H9 (cell line): ENCODE measurements at regions not wholly inside any gene's neighbourhood (a gene's known extent, or its start where the extent isn't known, plus 50 kb on each side); places are given as distances from the start of the nearest gene placed in this dataset.

Experiments used
- DNase-seq: peaks from one replicate; pipeline ENCODE4 v3.0.0-alpha.2; 2017
- H2AFZ ChIP-seq: one replicate; pipeline ENCODE4 v1.6.1; 2013; ENCODE audit warnings: mild to moderate bottlenecking, low read length, control low read depth, moderate library complexity
- H2AK5ac ChIP-seq: 2 replicates; pipeline ENCODE4 v1.6.1; 2013; ENCODE audit warnings: low read length, control low read depth, mixed read lengths; ENCODE audit not compliant: insufficient read length
- H2BK120ac ChIP-seq: one replicate; pipeline ENCODE4 v1.6.1; 2013; ENCODE audit warnings: low read depth, mild to moderate bottlenecking, low read length, control low read depth, inconsistent platforms; ENCODE audit not compliant: poor library complexity, severe bottlenecking
- H2BK12ac ChIP-seq: 2 replicates; pipeline ENCODE4 v1.6.1; 2013; ENCODE audit warnings: low read length, control low read depth, mixed read lengths, low read depth; ENCODE audit not compliant: insufficient read length
- H2BK15ac ChIP-seq: 2 replicates; pipeline ENCODE4 v1.6.1; 2013; ENCODE audit warnings: low read depth, low read length, control low read depth
- H2BK20ac ChIP-seq: one replicate; pipeline ENCODE4 v1.6.1; 2013; ENCODE audit warnings: low read depth, mild to moderate bottlenecking, low read length, control low read depth, inconsistent platforms; ENCODE audit not compliant: poor library complexity, severe bottlenecking
- H2BK5ac ChIP-seq: 2 replicates; pipeline ENCODE4 v1.6.1; 2013; ENCODE audit warnings: low read length, control low read depth, mixed read lengths; ENCODE audit not compliant: insufficient read length
- H3K14ac ChIP-seq: 2 replicates; pipeline ENCODE4 v1.6.1; 2013; ENCODE audit warnings: low read length, control low read depth; ENCODE audit not compliant: insufficient read depth
- H3K18ac ChIP-seq: 2 replicates; pipeline ENCODE4 v1.6.1; 2013; ENCODE audit warnings: low read depth, mild to moderate bottlenecking, mixed read lengths, low read length, control low read depth; ENCODE audit not compliant: insufficient read length
- H3K23ac ChIP-seq: 2 replicates; pipeline ENCODE4 v1.6.1; 2013; ENCODE audit warnings: low read length, control low read depth, mixed read lengths, low read depth; ENCODE audit not compliant: insufficient read length
- H3K23me2 ChIP-seq: 2 replicates; pipeline ENCODE4 v1.6.1; 2013; ENCODE audit warnings: low read depth, mild to moderate bottlenecking, mixed read lengths, low read length, control low read depth; ENCODE audit not compliant: insufficient read length, poor library complexity, severe bottlenecking
- H3K27ac ChIP-seq: 2 replicates; pipeline ENCODE4 v1.5.1; 2013; ENCODE audit warnings: low read length, control low read depth, mixed read lengths, low read depth; ENCODE audit not compliant: insufficient read length
- H3K27me3 ChIP-seq: 2 replicates; pipeline ENCODE4 v1.6.1; 2013; ENCODE audit warnings: low read length, control low read depth, inconsistent platforms; ENCODE audit not compliant: insufficient read depth
- H3K4ac ChIP-seq: 2 replicates; pipeline ENCODE4 v1.6.1; 2013; ENCODE audit warnings: low read depth, mild to moderate bottlenecking, control low read depth, inconsistent platforms, low read length, moderate library complexity
- H3K4me1 ChIP-seq: 2 replicates; pipeline ENCODE4 v1.6.1; 2013; ENCODE audit warnings: low read length, control low read depth, inconsistent platforms; ENCODE audit not compliant: insufficient read depth
- H3K4me2 ChIP-seq: 2 replicates; pipeline ENCODE4 v1.6.1; 2013; ENCODE audit warnings: low read length, control low read depth, mixed read lengths; ENCODE audit not compliant: insufficient read length, insufficient read depth
- H3K56ac ChIP-seq: 2 replicates; pipeline ENCODE4 v1.6.1; 2013; ENCODE audit warnings: low read depth, mild to moderate bottlenecking, mixed read lengths, low read length, control low read depth; ENCODE audit not compliant: insufficient read length
- H3K79me1 ChIP-seq: 2 replicates; pipeline ENCODE4 v1.6.1; 2013; ENCODE audit warnings: low read depth, mild to moderate bottlenecking, moderate library complexity, low read length, control low read depth, inconsistent platforms; ENCODE audit not compliant: insufficient read depth, poor library complexity, severe bottlenecking
- H3K79me2 ChIP-seq: 2 replicates; pipeline ENCODE4 v1.6.1; 2013; ENCODE audit warnings: low read length, control low read depth, inconsistent platforms; ENCODE audit not compliant: insufficient read depth
- H3K9ac ChIP-seq: 2 replicates; pipeline ENCODE4 v1.6.1; 2013; ENCODE audit warnings: low read length, control low read depth, mixed read lengths; ENCODE audit not compliant: insufficient read length; ENCODE audit errors: extremely low read depth
- H3K9me3 ChIP-seq: one replicate; pipeline ENCODE4 v1.6.1; 2013; ENCODE audit warnings: low read depth, low read length, inconsistent platforms; ENCODE audit not compliant: control insufficient read depth
- H3T11ph ChIP-seq: one replicate; pipeline ENCODE4 v1.6.1; 2013; ENCODE audit warnings: mild to moderate bottlenecking, low read length, control low read depth, inconsistent platforms
- H4K20me1 ChIP-seq: one replicate; pipeline ENCODE4 v1.6.1; 2013; ENCODE audit not compliant: control insufficient read depth, insufficient read length, insufficient read depth
- H4K5ac ChIP-seq: 2 replicates; pipeline ENCODE4 v1.6.1; 2013; ENCODE audit warnings: low read depth, mild to moderate bottlenecking, mixed read lengths, low read length, control low read depth; ENCODE audit not compliant: insufficient read length
- H4K8ac ChIP-seq: replicated peaks from 2 replicates; pipeline ENCODE4 v1.6.1; 2013; ENCODE audit warnings: low read length, control low read depth, mixed read lengths, low read depth; ENCODE audit not compliant: insufficient read length
- H4K91ac ChIP-seq: 2 replicates; pipeline ENCODE4 v1.6.1; 2013; ENCODE audit warnings: low read depth, mild to moderate bottlenecking, moderate library complexity, mixed read lengths, low read length, control low read depth; ENCODE audit not compliant: insufficient read length
- H3K27ac Mint-ChIP-seq, 3 experiments: 2 replicates in 2 of 3; 3 replicates in 1 of 3; pipeline ENCODE4 v1.8.0; 2020 to 2021; ENCODE audit warnings: mixed read lengths in 3 of 3, mild to moderate bottlenecking in 1 of 3, moderate library complexity in 1 of 3
- H3K27me3 Mint-ChIP-seq: 2 replicates; pipeline ENCODE4 v1.8.0; 2021; ENCODE audit warnings: low read depth, mild to moderate bottlenecking, moderate library complexity, mixed read lengths
- H3K36me3 Mint-ChIP-seq, 3 experiments: 2 replicates in 2 of 3; 3 replicates in 1 of 3; pipeline ENCODE4 v1.8.0; 2020 to 2021; ENCODE audit warnings: low read depth in 3 of 3, mixed read lengths in 3 of 3; ENCODE audit not compliant: insufficient read depth in 1 of 3
- H3K4me1 Mint-ChIP-seq, 2 experiments: 2 replicates each; pipeline ENCODE4 v1.8.0; 2020; ENCODE audit warnings: mixed read lengths in 2 of 2
- H3K4me3 Mint-ChIP-seq, 2 experiments: 2 replicates in 1 of 2; 3 replicates in 1 of 2; pipeline ENCODE4 v1.8.0; 2020 to 2021; ENCODE audit warnings: mild to moderate bottlenecking in 2 of 2, mixed read lengths in 2 of 2, moderate library complexity in 1 of 2
- H3K9me3 Mint-ChIP-seq, 2 experiments: 2 replicates in 1 of 2; 3 replicates in 1 of 2; pipeline ENCODE4 v1.8.0; 2020; ENCODE audit warnings: mild to moderate bottlenecking in 2 of 2, mixed read lengths in 2 of 2, moderate library complexity in 1 of 2
- WGBS: extraction: QIAGEN DNeasy Blood & Tissue Kit; methylation state at CpG from one replicate; pipeline ENCODE4 v1.1.7; 2013; ENCODE audit warnings: missing lambda C conversion rate, low lambda C conversion rate, mixed read lengths; ENCODE audit not compliant: insufficient read length; ENCODE audit errors: extremely low coverage; 5-methylcytosine and 5-hydroxymethylcytosine counted together
- TF ChIP-seq, protein P1 (sequence below): fragments of 200-600 bp; sonication (generic); conservative IDR thresholded peaks from 3 replicates; pipeline ENCODE4 v1.8.0; 2021; ENCODE audit warnings: antibody characterized with exemption, mild to moderate bottlenecking

DNA sequence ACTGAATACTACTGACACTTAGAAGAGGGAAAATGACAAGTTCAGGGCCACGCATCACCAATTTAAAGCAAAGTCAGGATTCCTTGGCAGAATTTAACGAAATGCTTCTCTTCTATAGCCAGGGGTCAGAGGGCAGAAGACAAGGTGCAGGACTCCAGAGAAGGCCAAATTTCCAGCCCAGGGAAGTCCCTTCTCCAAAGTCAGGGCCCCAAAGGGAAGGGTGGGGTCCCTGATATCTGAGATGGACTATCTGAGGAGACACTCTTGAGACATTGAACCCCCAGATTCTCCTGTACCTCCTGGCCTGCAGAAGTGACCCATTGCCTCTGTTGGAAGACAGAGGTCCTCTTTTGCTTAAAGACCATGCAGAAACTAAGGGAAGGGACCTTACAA, 91.2 kb downstream of the RPS6KA4 start:
- Mint-ChIP-seq H3K4me3 (peak overlapping the region in 1 of 2 experiments; percentile 79; a peak in 1 of 5 replicates), H3K27me3 (peaks cover 63% of the 10 kb centered on the region), H3K4me1 (peaks cover 20 to 22% of the 10 kb centered on the region in 2 experiments), H3K36me3 (no peaks in the 10 kb centered on the region; a peak in 1 of 7 replicates), H3K9me3 (no peaks in the 10 kb centered on the region), H3K27ac (no peak overlapping the region)
- Histone ChIP-seq H2BK20ac (no peak overlapping the region), H3K27me3 (no peaks in the 10 kb centered on the region; the same call in 1 of the 2 replicates), H4K8ac (no peak overlapping the region), H3K18ac (no peak overlapping the region), H3K23me2 (peaks cover 11% of the 10 kb centered on the region), H4K5ac (no peak overlapping the region), H2BK5ac (no peak overlapping the region), H3K27ac (no peak overlapping the region), H4K20me1 (no peaks in the 10 kb centered on the region), H2BK15ac (no peak overlapping the region), H3K79me2 (no peaks in the 10 kb centered on the region), H3K4ac (no peak overlapping the region), H3K23ac (no peak overlapping the region), H3K56ac (no peak overlapping the region), H4K91ac (no peak overlapping the region), H3K9ac (no peak overlapping the region), H3K4me1 (no peaks in the 10 kb centered on the region; the same call in 1 of the 2 replicates), H3K4me2 (no peak overlapping the region), H3K14ac (no peak overlapping the region), H3K9me3 (no peaks in the 10 kb centered on the region), H2AFZ (no peak overlapping the region), H2AK5ac (no peak overlapping the region), H2BK12ac (no peak overlapping the region), H3K79me1 (no peaks in the 10 kb centered on the region), H2BK120ac (no peak overlapping the region), H3T11ph (no peak overlapping the region)
- TF ChIP-seq, protein P1, sequence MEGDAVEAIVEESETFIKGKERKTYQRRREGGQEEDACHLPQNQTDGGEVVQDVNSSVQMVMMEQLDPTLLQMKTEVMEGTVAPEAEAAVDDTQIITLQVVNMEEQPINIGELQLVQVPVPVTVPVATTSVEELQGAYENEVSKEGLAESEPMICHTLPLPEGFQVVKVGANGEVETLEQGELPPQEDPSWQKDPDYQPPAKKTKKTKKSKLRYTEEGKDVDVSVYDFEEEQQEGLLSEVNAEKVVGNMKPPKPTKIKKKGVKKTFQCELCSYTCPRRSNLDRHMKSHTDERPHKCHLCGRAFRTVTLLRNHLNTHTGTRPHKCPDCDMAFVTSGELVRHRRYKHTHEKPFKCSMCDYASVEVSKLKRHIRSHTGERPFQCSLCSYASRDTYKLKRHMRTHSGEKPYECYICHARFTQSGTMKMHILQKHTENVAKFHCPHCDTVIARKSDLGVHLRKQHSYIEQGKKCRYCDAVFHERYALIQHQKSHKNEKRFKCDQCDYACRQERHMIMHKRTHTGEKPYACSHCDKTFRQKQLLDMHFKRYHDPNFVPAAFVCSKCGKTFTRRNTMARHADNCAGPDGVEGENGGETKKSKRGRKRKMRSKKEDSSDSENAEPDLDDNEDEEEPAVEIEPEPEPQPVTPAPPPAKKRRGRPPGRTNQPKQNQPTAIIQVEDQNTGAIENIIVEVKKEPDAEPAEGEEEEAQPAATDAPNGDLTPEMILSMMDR, result no peak
- DNase-seq, result peak; percentile 17
- WGBS, result no CpG with 5 or more reads among the region's 2 CpGs
